B cell (primary cell): ENCODE measurements at regions not wholly inside any gene's neighbourhood (a gene's known extent, or its start where the extent isn't known, plus 50 kb on each side); places are given as distances from the start of the nearest gene placed in this dataset.

Source experiments
- ATAC-seq: fragments of 200-7000 bp; cut with Tn5 transposase; one replicate; pipeline ENCODE4 v1.10.0; 2021; ENCODE audit warnings: low read depth, mild to moderate bottlenecking, moderate number of reproducible peaks, moderate library complexity
- CTCF ChIA-PET: fragments of 350-600 bp; sonication (Branson Sonifier 250); formaldehyde crosslinking; loops from one replicate; lab custom pipeline; 2021; ENCODE audit warnings: antibody characterized with exemption, inconsistent platforms; lab: Charles Lee
- POLR2A ChIA-PET: fragments of 350-600 bp; sonication (Branson Sonifier 250); formaldehyde crosslinking; loops from one replicate; lab custom pipeline; 2021; ENCODE audit warnings: antibody characterized with exemption; lab: Charles Lee
- DNase-seq: peaks from one replicate; pipeline ENCODE4 v3.0.0; 2013
- H2AFZ ChIP-seq: 2 replicates; pipeline ENCODE4 v1.6.1; 2012; ENCODE audit warnings: mild to moderate bottlenecking, low read depth, low read length; ENCODE audit not compliant: insufficient read depth, poor library complexity, severe bottlenecking
- H3K27ac ChIP-seq, 2 donors: 1 replicate in 1 of 2; 2 replicates in 1 of 2; pipeline ENCODE4 v1.5.1; 2012 to 2013; ENCODE audit warnings: low read length in 2 of 2, mild to moderate bottlenecking in 2 of 2, moderate library complexity in 1 of 2
- H3K27me3 ChIP-seq, 4 experiments: fragments of 200-600 bp in 1 of 4; sonication (generic) in 1 of 4; replicated peaks in 1 of 4; 1 replicate in 2 of 4; 2 replicates in 2 of 4; pipeline versions ENCODE4 v1.6.1 to v1.7.0; 2013 to 2016; ENCODE audit warnings: low read length in 3 of 4, mild to moderate bottlenecking in 2 of 4, mixed read lengths in 1 of 4, moderate library complexity in 1 of 4; ENCODE audit not compliant: insufficient read depth in 4 of 4, control insufficient read depth in 3 of 4; ENCODE audit errors: control extremely low read depth in 1 of 4
- H3K36me3 ChIP-seq, 2 experiments: replicated peaks in 1 of 2; 1 replicate in 1 of 2; 2 replicates in 1 of 2; pipeline versions ENCODE4 v1.6.1 to v1.7.1; 2013; ENCODE audit warnings: low read length in 1 of 2; ENCODE audit not compliant: insufficient read depth in 2 of 2, control insufficient read depth in 1 of 2; ENCODE audit errors: control extremely low read depth in 1 of 2, extremely low read depth in 1 of 2
- H3K4me1 ChIP-seq, 2 donors: fragments of 200-600 bp in 1 of 2; sonication (generic) in 1 of 2; 1 replicate in 1 of 2; 2 replicates in 1 of 2; pipeline versions ENCODE4 v1.5.1 to v1.6.1; 2013 to 2017; ENCODE audit warnings: low read length in 2 of 2; ENCODE audit not compliant: control insufficient read depth in 2 of 2, insufficient read depth in 2 of 2
- H3K4me2 ChIP-seq: replicated peaks from 2 replicates; pipeline ENCODE3; 2012; ENCODE audit warnings: mild to moderate bottlenecking, low read depth, low read length; ENCODE audit not compliant: poor library complexity, severe bottlenecking
- H3K4me3 ChIP-seq, 5 experiments: fragments of 200-600 bp in 1 of 5; sonication (generic) in 1 of 5; 1 replicate in 3 of 5; 2 replicates in 2 of 5; pipeline versions ENCODE4 v1.5.1 to v1.7.0; 2011 to 2016; ENCODE audit warnings: low read length in 4 of 5, mild to moderate bottlenecking in 4 of 5, low read depth in 2 of 5, control low read depth in 1 of 5, moderate library complexity in 1 of 5; ENCODE audit not compliant: insufficient read depth in 1 of 5; ENCODE audit errors: control extremely low read depth in 1 of 5, extremely low read depth in 1 of 5
- H3K79me2 ChIP-seq: fragments of 200-600 bp; sonication (generic); one replicate; pipeline ENCODE4 v1.6.0; 2016; ENCODE audit warnings: low read length; ENCODE audit not compliant: control insufficient read depth, insufficient read depth
- H3K9ac ChIP-seq: fragments of 200-600 bp; sonication (generic); 2 replicates; pipeline ENCODE4 v1.6.1; 2017; ENCODE audit warnings: mild to moderate bottlenecking, low read length, moderate library complexity
- H3K9me3 ChIP-seq, 3 donors: one replicate each; pipeline versions ENCODE4 v1.6.1 to v1.7.1; 2013; ENCODE audit warnings: low read length in 2 of 3; ENCODE audit not compliant: control insufficient read depth in 2 of 3, insufficient read depth in 1 of 3; ENCODE audit errors: control extremely low read depth in 1 of 3
- H4K20me1 ChIP-seq: 2 replicates; pipeline ENCODE4 v1.6.0; 2012; ENCODE audit warnings: mild to moderate bottlenecking, low read length; ENCODE audit not compliant: insufficient read depth, control insufficient read depth, poor library complexity, severe bottlenecking
- H3K27ac Mint-ChIP-seq: one replicate; pipeline ENCODE4 v1.8.0; 2021; ENCODE audit warnings: mixed read lengths
- H3K27me3 Mint-ChIP-seq: one replicate; pipeline ENCODE4 v1.8.0; 2021; ENCODE audit warnings: mixed read lengths
- H3K4me1 Mint-ChIP-seq: one replicate; pipeline ENCODE4 v1.8.0; 2021; ENCODE audit warnings: mixed read lengths
- H3K4me3 Mint-ChIP-seq: one replicate; pipeline ENCODE4 v1.8.0; 2021; ENCODE audit warnings: mixed read lengths
- H3K9me3 Mint-ChIP-seq: one replicate; pipeline ENCODE4 v1.8.0; 2022; ENCODE audit warnings: mixed read lengths; ENCODE audit not compliant: insufficient read depth
- CTCF ChIP-seq: fragments of 200-600 bp; IDR thresholded peaks from one replicate; pipeline ENCODE4 v1.8.0; 2022; ENCODE audit warnings: antibody characterized with exemption, mild to moderate bottlenecking
- EZH2 ChIP-seq: IDR thresholded peaks from 2 replicates; pipeline ENCODE4 v1.6.1; 2012; ENCODE audit warnings: borderline replicate concordance, low read depth, mild to moderate bottlenecking, moderate library complexity, low read length; ENCODE audit not compliant: insufficient read depth, poor library complexity, severe bottlenecking
- WGBS: methylation state at CpG from one replicate; pipeline ENCODE4 v1.1.5; 2013; ENCODE audit warnings: missing lambda C conversion rate; ENCODE audit not compliant: insufficient coverage; 5-methylcytosine and 5-hydroxymethylcytosine counted together
- intact Hi-C: fragments of 100-400 bp; cut with micrococcal nuclease; formaldehyde crosslinking; loops from one replicate; pipeline ENCODE4 v1.10.0; 2022

GRCh38 chr5:40384782-40385390, 294.8 kb upstream of the PTGER4 start:
- no peak for ATAC-seq
- no CpG with 5 or more reads among the region's 3 CpGs for WGBS
- Mint-ChIP-seq H3K9me3 (no peaks in the 10 kb centered on the region), H3K27ac (peak overlapping the region; percentile 5), H3K27me3 (no peaks in the 10 kb centered on the region), H3K4me1 (peaks cover 45% of the 10 kb centered on the region), H3K4me3 (no peak overlapping the region)
- Histone ChIP-seq H3K27ac (no peak overlapping the region), H3K4me1 (peaks cover 36 to 43% of the 10 kb centered on the region in 2 donors), H3K9me3 (no peaks in the 10 kb centered on the region), H3K27me3 (no peaks in the 10 kb centered on the region), H3K4me2 (no peak overlapping the region), H3K79me2 (no peaks in the 10 kb centered on the region), H2AFZ (no peak overlapping the region), H4K20me1 (no peaks in the 10 kb centered on the region), H3K4me3 (no peak overlapping the region), H3K9ac (no peak overlapping the region), H3K36me3 (no peaks in the 10 kb centered on the region)
- ChIA-PET CTCF (no interaction called here), POLR2A (no interaction called here)
- TF ChIP-seq EZH2, result no peak
- no peak for TF ChIP-seq CTCF
- no peak for DNase-seq
- intact Hi-C loops, result loop anchor here (2.0 to 10.0 kb wide), 6 partner anchors 22 to 350 kb away; no protein-coding TSS in a partner anchor

GRCh38 chr5:40383749-40384651, 295.7 kb upstream of the PTGER4 start:
- no peak overlapping the region for H2AFZ ChIP-seq
- no peak overlapping the region for H3K4me2 ChIP-seq
- no peaks in the 10 kb centered on the region for H3K79me2 ChIP-seq
- Mint-ChIP-seq H3K4me1 (peaks cover 45% of the 10 kb centered on the region), H3K27me3 (no peaks in the 10 kb centered on the region), H3K9me3 (no peaks in the 10 kb centered on the region), H3K27ac (no peak overlapping the region), H3K4me3 (no peak overlapping the region)
- ChIA-PET POLR2A (no interaction called here), CTCF (no interaction called here)
- no peaks in the 10 kb centered on the region for H3K36me3 ChIP-seq
- no peak for ATAC-seq
- no peaks in the 10 kb centered on the region for H3K27me3 ChIP-seq
- WGBS, result no CpG with 5 or more reads among the region's 3 CpGs
- no peak overlapping the region for H3K27ac ChIP-seq
- intact Hi-C loops, result loop anchor here (2.0 to 10.0 kb wide), 3 partner anchors 23 to 349 kb away; no protein-coding TSS in a partner anchor
- no peak for TF ChIP-seq EZH2
- no peak for TF ChIP-seq CTCF
- H3K9ac ChIP-seq, result no peak overlapping the region
- H3K4me3 ChIP-seq, result no peak overlapping the region
- peak; percentile 42 for DNase-seq
- H3K9me3 ChIP-seq, result peaks cover 0 to 3% (median 0%) of the 10 kb centered on the region in 3 donors
- H4K20me1 ChIP-seq, result no peaks in the 10 kb centered on the region
- H3K4me1 ChIP-seq, result peaks cover 36 to 41% of the 10 kb centered on the region in 2 donors
